Neural progenitor cell (in vitro differentiated cells): ENCODE measurements at regions not wholly inside any gene's neighbourhood (a gene's known extent, or its start where the extent isn't known, plus 50 kb on each side); places are given as distances from the start of the nearest gene placed in this dataset.

ENCODE experiments used
- EZH2phosphoT487 ChIP-seq: fragments of 200-600 bp; sonication (generic); IDR thresholded peaks from 2 replicates; pipeline ENCODE4 v1.6.1; 2017; ENCODE audit warnings: antibody characterized with exemption
- TF ChIP-seq, protein P1 (sequence below): fragments of 200-600 bp; sonication (generic); IDR thresholded peaks from 2 replicates; pipeline ENCODE4 v1.5.1; 2017; ENCODE audit warnings: antibody characterized with exemption, mild to moderate bottlenecking

DNA sequence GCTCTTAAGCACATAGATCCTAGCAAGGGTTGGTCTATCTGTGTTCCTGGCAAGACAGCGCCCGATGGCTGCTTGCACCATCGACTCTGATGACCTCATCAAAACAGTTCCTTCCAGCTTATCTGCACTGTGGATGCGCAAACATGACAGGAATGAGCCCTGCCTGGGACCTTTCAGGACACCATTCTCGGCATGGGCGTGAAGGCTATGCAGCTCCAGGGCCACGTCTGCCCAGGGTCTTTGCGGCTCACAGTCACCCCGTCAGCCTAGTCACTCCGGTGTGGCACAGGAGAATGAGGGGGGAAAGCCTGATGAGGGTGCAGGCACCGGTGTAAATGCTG, 147.8 kb upstream of the TWIST2 start:
- TF ChIP-seq, protein P1, sequence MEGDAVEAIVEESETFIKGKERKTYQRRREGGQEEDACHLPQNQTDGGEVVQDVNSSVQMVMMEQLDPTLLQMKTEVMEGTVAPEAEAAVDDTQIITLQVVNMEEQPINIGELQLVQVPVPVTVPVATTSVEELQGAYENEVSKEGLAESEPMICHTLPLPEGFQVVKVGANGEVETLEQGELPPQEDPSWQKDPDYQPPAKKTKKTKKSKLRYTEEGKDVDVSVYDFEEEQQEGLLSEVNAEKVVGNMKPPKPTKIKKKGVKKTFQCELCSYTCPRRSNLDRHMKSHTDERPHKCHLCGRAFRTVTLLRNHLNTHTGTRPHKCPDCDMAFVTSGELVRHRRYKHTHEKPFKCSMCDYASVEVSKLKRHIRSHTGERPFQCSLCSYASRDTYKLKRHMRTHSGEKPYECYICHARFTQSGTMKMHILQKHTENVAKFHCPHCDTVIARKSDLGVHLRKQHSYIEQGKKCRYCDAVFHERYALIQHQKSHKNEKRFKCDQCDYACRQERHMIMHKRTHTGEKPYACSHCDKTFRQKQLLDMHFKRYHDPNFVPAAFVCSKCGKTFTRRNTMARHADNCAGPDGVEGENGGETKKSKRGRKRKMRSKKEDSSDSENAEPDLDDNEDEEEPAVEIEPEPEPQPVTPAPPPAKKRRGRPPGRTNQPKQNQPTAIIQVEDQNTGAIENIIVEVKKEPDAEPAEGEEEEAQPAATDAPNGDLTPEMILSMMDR = no peak
- TF ChIP-seq EZH2phosphoT487 = no peak
